A549 (cell line): ENCODE measurements at regions not wholly inside any gene's neighbourhood (a gene's known extent, or its start where the extent isn't known, plus 50 kb on each side); places are given as distances from the start of the nearest gene placed in this dataset.

Experiments used
- BHLHE40 ChIP-seq: IDR thresholded peaks from 2 replicates; pipeline ENCODE4 v1.6.1; 2012; ENCODE audit warnings: low read depth, low read length, inconsistent platforms
- EHMT2 ChIP-seq: fragments of 200-600 bp; sonication (generic); IDR thresholded peaks from 2 replicates; pipeline ENCODE4 v1.6.1; 2016; ENCODE audit warnings: antibody characterized with exemption, low read depth, mild to moderate bottlenecking, moderate library complexity
- FOSL2 ChIP-seq, 2 experiments: fragments of 450-650 bp in 1 of 2; fragments of >200 bp in 1 of 2; sonication (Bioruptor Twin) in 1 of 2; formaldehyde crosslinking; IDR thresholded peaks; 2 replicates each; pipeline versions ENCODE4 v1.5.0 to v1.6.1; 2016 to 2020; ENCODE audit warnings: mild to moderate bottlenecking in 1 of 2, moderate library complexity in 1 of 2
- KDM1A ChIP-seq: fragments of 200-600 bp; sonication (generic); IDR thresholded peaks from 2 replicates; pipeline ENCODE4 v1.6.1; 2016; ENCODE audit warnings: low read depth, mild to moderate bottlenecking
- KDM5A ChIP-seq: fragments of 200-600 bp; sonication (generic); IDR thresholded peaks from 2 replicates; pipeline ENCODE4 v1.6.1; 2016; ENCODE audit warnings: antibody characterized with exemption, mild to moderate bottlenecking
- MYC ChIP-seq: IDR thresholded peaks from 2 replicates; pipeline ENCODE4 v1.6.1; 2012; ENCODE audit warnings: mild to moderate bottlenecking, inconsistent platforms, low read length, improper control_type of control experiment, borderline replicate concordance
- POLR2A ChIP-seq: IDR thresholded peaks from 2 replicates; pipeline ENCODE4 v1.6.1; 2012; ENCODE audit warnings: mild to moderate bottlenecking, low read length
- USF2 ChIP-seq: fragments of 450-650 bp; IDR thresholded peaks from 2 replicates; pipeline ENCODE4 v1.6.1; 2014; ENCODE audit warnings: antibody characterized with exemption
- TF ChIP-seq, protein P1 (sequence below): fragments of >200 bp; sonication (Bioruptor Twin); formaldehyde crosslinking; IDR thresholded peaks from 3 replicates; pipeline ENCODE4 v1.5.1; 2016

GRCh38 chr2:209323738-209324137, 100.1 kb upstream of the MAP2 start:
- TF ChIP-seq KDM5A (no peak), USF2 (no peak), EHMT2 (no peak), POLR2A (no peak), MYC (no peak), BHLHE40 (no peak), KDM1A (no peak), FOSL2 (IDR thresholded peaks at IDR 0.05) (no peak), FOSL2 (CRISPR knock-in tag; IDR thresholded peaks at IDR 0.05) (no peak)
- TF ChIP-seq, protein P1, sequence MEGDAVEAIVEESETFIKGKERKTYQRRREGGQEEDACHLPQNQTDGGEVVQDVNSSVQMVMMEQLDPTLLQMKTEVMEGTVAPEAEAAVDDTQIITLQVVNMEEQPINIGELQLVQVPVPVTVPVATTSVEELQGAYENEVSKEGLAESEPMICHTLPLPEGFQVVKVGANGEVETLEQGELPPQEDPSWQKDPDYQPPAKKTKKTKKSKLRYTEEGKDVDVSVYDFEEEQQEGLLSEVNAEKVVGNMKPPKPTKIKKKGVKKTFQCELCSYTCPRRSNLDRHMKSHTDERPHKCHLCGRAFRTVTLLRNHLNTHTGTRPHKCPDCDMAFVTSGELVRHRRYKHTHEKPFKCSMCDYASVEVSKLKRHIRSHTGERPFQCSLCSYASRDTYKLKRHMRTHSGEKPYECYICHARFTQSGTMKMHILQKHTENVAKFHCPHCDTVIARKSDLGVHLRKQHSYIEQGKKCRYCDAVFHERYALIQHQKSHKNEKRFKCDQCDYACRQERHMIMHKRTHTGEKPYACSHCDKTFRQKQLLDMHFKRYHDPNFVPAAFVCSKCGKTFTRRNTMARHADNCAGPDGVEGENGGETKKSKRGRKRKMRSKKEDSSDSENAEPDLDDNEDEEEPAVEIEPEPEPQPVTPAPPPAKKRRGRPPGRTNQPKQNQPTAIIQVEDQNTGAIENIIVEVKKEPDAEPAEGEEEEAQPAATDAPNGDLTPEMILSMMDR: no peak
